Mesenchymal stem cell (in vitro differentiated cells and primary cell): ENCODE measurements at regions not wholly inside any gene's neighbourhood (a gene's known extent, or its start where the extent isn't known, plus 50 kb on each side); places are given as distances from the start of the nearest gene placed in this dataset.

Experiments used
- DNase-seq: peaks from one replicate; pipeline ENCODE4 v3.0.0-alpha.2; 2013
- H2AFZ ChIP-seq: one replicate; pipeline ENCODE4 v1.6.1; 2013; ENCODE audit warnings: low read depth, mild to moderate bottlenecking, control low read depth, inconsistent platforms, low read length, moderate library complexity
- H2AK5ac ChIP-seq: 2 replicates; pipeline ENCODE4 v1.6.1; 2013; ENCODE audit warnings: low read length, moderate library complexity, mild to moderate bottlenecking, inconsistent platforms; ENCODE audit not compliant: severe bottlenecking
- H2BK120ac ChIP-seq: one replicate; pipeline ENCODE4 v1.6.1; 2013; ENCODE audit warnings: low read depth, mild to moderate bottlenecking, inconsistent platforms, low read length, moderate library complexity
- H2BK12ac ChIP-seq, 2 experiments: one replicate each; pipeline ENCODE4 v1.6.1; 2013; ENCODE audit warnings: inconsistent platforms in 2 of 2, low read length in 2 of 2, mild to moderate bottlenecking in 2 of 2, moderate library complexity in 2 of 2, control low read depth in 1 of 2
- H2BK15ac ChIP-seq: one replicate; pipeline ENCODE4 v1.6.1; 2013; ENCODE audit warnings: mild to moderate bottlenecking, low read depth, inconsistent platforms; ENCODE audit not compliant: poor library complexity, severe bottlenecking
- H2BK5ac ChIP-seq: 2 replicates; pipeline ENCODE4 v1.6.1; 2013; ENCODE audit warnings: low read depth, mild to moderate bottlenecking, low read length, control low read depth, inconsistent platforms; ENCODE audit not compliant: poor library complexity, severe bottlenecking
- H3K14ac ChIP-seq, 2 experiments: one replicate each; pipeline ENCODE4 v1.6.1; 2013; ENCODE audit warnings: inconsistent platforms in 2 of 2, low read length in 2 of 2, control low read depth in 1 of 2, mild to moderate bottlenecking in 1 of 2, moderate library complexity in 1 of 2
- H3K18ac ChIP-seq, 2 experiments: one replicate each; pipeline ENCODE4 v1.6.1; 2013; ENCODE audit warnings: inconsistent platforms in 2 of 2, low read length in 2 of 2, control low read depth in 1 of 2, low read depth in 1 of 2, mild to moderate bottlenecking in 1 of 2
- H3K23ac ChIP-seq, 2 experiments: one replicate each; pipeline ENCODE4 v1.6.1; 2013; ENCODE audit warnings: inconsistent platforms in 2 of 2, low read length in 2 of 2, mild to moderate bottlenecking in 2 of 2, moderate library complexity in 2 of 2, control low read depth in 1 of 2
- H3K27ac ChIP-seq: 2 replicates; pipeline ENCODE4 v1.5.1; 2013; ENCODE audit warnings: mild to moderate bottlenecking, moderate library complexity, low read length, control low read depth, inconsistent platforms; ENCODE audit not compliant: poor library complexity, severe bottlenecking
- H3K27me3 ChIP-seq, 2 experiments: 2 replicates each; pipeline versions ENCODE4 v1.6.1 to v1.7.0; 2013; ENCODE audit warnings: low read length in 2 of 2, mild to moderate bottlenecking in 2 of 2, moderate library complexity in 2 of 2, control low read depth in 1 of 2, inconsistent platforms in 1 of 2; ENCODE audit not compliant: control insufficient read depth in 1 of 2, insufficient read depth in 1 of 2
- H3K36me3 ChIP-seq, 2 experiments: 2 replicates each; pipeline versions ENCODE4 v1.6.1 to v1.7.0; 2013; ENCODE audit warnings: low read length in 2 of 2, control low read depth in 1 of 2, inconsistent platforms in 1 of 2, low read depth in 1 of 2, mild to moderate bottlenecking in 1 of 2; ENCODE audit not compliant: insufficient read depth in 2 of 2, control insufficient read depth in 1 of 2
- H3K4ac ChIP-seq, 2 experiments: one replicate each; pipeline ENCODE4 v1.6.1; 2013; ENCODE audit warnings: inconsistent platforms in 2 of 2, low read length in 2 of 2, mild to moderate bottlenecking in 2 of 2, moderate library complexity in 2 of 2, control low read depth in 1 of 2, low read depth in 1 of 2
- H3K4me1 ChIP-seq: 2 replicates; pipeline ENCODE4 v1.6.1; 2013; ENCODE audit warnings: low read depth, low read length, control low read depth; ENCODE audit not compliant: control insufficient read depth, insufficient read depth
- H3K4me2 ChIP-seq: 2 replicates; pipeline ENCODE4 v1.6.1; 2013; ENCODE audit warnings: low read length, mild to moderate bottlenecking, inconsistent platforms; ENCODE audit not compliant: poor library complexity, severe bottlenecking
- H3K4me3 ChIP-seq, 2 experiments: 2 replicates each; pipeline versions ENCODE4 v1.5.1 to v1.7.0; 2013; ENCODE audit warnings: low read length in 2 of 2, mild to moderate bottlenecking in 2 of 2, control low read depth in 1 of 2, low read depth in 1 of 2; ENCODE audit not compliant: insufficient read depth in 1 of 2
- H3K79me1 ChIP-seq: replicated peaks from 2 replicates; pipeline ENCODE4 v1.6.1; 2013; ENCODE audit warnings: mild to moderate bottlenecking, control low read depth, low read length, inconsistent platforms; ENCODE audit not compliant: poor library complexity, severe bottlenecking
- H3K9ac ChIP-seq: 2 replicates; pipeline ENCODE4 v1.7.0; 2013; ENCODE audit warnings: mild to moderate bottlenecking, low read length, moderate library complexity
- H3K9me3 ChIP-seq: 2 replicates; pipeline ENCODE4 v1.7.0; 2013; ENCODE audit warnings: mild to moderate bottlenecking, low read length; ENCODE audit not compliant: control insufficient read depth
- H4K8ac ChIP-seq: one replicate; pipeline ENCODE4 v1.6.1; 2013; ENCODE audit warnings: inconsistent platforms, mild to moderate bottlenecking, low read length, moderate library complexity
- H4K91ac ChIP-seq: one replicate; pipeline ENCODE4 v1.6.1; 2013; ENCODE audit warnings: mild to moderate bottlenecking, low read length, inconsistent platforms
- WGBS: methylation state at CpG from one replicate; pipeline ENCODE4 v1.1.7; 2013; ENCODE audit warnings: mixed read lengths; 5-methylcytosine and 5-hydroxymethylcytosine counted together

DNA sequence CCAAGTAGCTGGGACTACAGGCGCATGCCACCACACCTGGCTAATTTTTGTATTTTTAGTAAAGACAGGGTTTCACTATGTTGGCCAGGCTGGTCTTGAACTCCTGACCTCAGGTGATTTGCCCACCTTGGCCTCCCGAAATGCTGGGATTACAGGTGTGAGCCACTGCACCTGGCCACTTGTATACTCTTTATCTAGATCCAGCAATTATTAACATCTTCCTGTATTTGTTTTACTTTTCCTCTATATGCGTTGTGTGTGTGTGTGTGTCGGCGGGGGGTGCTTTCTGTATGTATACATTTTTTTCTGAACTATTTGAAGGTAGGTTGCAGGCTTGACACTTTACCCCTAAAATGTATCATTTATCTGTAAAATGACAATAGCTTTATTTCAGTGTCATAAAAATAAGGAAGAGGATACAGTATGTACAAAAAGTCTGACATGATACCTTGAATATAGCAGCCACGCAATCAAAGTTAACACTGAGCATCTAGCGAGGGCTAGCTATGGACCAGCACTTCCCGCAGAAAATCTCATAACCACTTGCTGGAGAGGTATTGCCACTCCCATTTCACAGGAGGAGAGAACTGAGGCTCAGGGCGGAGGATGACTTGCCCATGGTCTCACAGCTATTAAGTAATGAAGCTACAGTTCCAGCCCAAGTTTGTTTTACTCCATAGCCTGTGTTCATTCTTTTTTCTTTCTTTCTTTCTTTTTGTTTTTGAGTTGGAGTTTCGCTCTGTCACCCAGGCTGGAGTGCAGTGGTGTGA, 251.3 kb downstream of the MYCN start:
- 82% methylated on average over 7 of the region's 10 CpGs for WGBS
- no peak overlapping the region for H4K8ac ChIP-seq
- H3K9me3 ChIP-seq: peaks cover 5% of the 10 kb centered on the region
- no peak overlapping the region for H2BK12ac ChIP-seq
- DNase-seq: no peak
- H3K9ac ChIP-seq: no peak overlapping the region
- no peak overlapping the region for H2AK5ac ChIP-seq
- no peak overlapping the region for H3K4ac ChIP-seq
- H3K36me3 ChIP-seq: no peaks in the 10 kb centered on the region
- no peak overlapping the region for H3K23ac ChIP-seq
- no peak overlapping the region for H3K4me2 ChIP-seq
- H3K18ac ChIP-seq: no peak overlapping the region
- H2BK120ac ChIP-seq: no peak overlapping the region
- no peak overlapping the region for H2BK5ac ChIP-seq
- no peaks in the 10 kb centered on the region for H3K79me1 ChIP-seq
- no peak overlapping the region for H2AFZ ChIP-seq
- no peaks in the 10 kb centered on the region for H3K4me1 ChIP-seq
- no peak overlapping the region for H3K14ac ChIP-seq
- no peak overlapping the region for H4K91ac ChIP-seq
- H3K27ac ChIP-seq: no peak overlapping the region
- no peak overlapping the region for H2BK15ac ChIP-seq
- no peaks in the 10 kb centered on the region for H3K27me3 ChIP-seq
- no peak overlapping the region for H3K4me3 ChIP-seq

DNA sequence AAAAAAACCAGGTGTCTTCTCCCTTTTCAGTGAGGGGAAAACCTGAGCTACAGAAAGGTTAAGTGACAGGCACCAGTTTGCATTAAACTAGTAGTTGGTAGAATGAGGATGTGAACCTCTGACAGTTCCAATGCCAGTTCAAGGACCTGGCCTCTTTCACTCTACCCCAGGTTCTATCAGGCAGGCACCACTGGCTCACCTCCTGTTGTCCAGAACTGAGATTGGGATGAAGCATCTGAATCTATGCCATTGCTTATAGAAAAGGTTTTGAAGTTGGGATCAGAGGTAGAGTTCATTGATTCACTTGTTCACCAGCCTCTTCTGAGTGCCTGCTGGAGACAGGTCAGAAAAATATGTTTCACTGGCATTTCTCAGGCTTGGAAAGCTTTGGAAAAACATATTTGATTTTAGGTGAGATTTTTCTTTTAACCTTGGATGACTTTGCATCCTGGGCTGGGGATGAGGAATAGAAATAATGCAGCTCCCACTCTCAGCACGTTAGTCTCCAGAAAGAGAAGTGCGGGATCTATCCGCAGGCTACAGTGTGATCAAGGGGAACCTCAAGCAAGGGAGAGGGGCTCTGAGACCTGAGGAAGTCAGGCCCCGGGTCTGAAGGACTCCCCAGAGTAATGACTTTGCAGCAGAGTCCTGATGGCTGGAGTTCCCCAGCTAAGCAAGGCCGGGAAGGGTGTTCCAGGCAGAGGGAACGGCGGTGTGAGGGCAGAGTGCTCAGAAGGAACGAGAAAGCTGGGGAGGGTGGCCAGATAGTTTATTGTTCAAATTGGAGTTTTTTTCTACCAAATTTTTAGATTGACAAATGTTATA, 250.3 kb downstream of the MYCN start:
- H2AK5ac ChIP-seq: no peak overlapping the region
- no peak overlapping the region for H4K8ac ChIP-seq
- H3K23ac ChIP-seq: no peak overlapping the region
- H3K4me1 ChIP-seq: no peaks in the 10 kb centered on the region
- H3K27me3 ChIP-seq: no peaks in the 10 kb centered on the region
- no peak overlapping the region for H3K18ac ChIP-seq
- H4K91ac ChIP-seq: no peak overlapping the region
- no peak overlapping the region for H3K27ac ChIP-seq
- no peak overlapping the region for H2BK120ac ChIP-seq
- H3K4me3 ChIP-seq: no peak overlapping the region
- H2BK5ac ChIP-seq: no peak overlapping the region
- WGBS: 86% methylated on average over 7 of the region's 8 CpGs
- no peak overlapping the region for H2BK12ac ChIP-seq
- no peak overlapping the region for H3K4ac ChIP-seq
- H2BK15ac ChIP-seq: no peak overlapping the region
- H3K79me1 ChIP-seq: no peaks in the 10 kb centered on the region
- no peak overlapping the region for H3K14ac ChIP-seq
- no peak overlapping the region for H2AFZ ChIP-seq
- H3K9ac ChIP-seq: no peak overlapping the region
- H3K9me3 ChIP-seq: peaks cover 4% of the 10 kb centered on the region
- DNase-seq: no peak
- H3K36me3 ChIP-seq: no peaks in the 10 kb centered on the region
- no peak overlapping the region for H3K4me2 ChIP-seq

DNA sequence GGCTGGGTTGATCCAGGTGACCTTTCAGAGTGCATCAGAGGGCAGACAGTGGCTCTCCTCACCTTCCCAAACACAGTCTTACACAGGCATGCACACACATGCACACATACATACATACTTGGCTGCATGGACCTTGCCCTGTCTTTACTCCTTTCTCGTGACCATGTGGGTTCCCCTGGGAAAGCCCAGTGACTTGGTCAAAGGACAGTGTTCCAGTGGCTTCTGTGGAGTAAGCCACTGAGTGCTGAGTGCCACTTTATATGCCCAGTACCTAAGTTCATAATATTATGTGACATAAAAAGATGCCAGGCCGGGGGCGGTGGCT, 249.4 kb downstream of the MYCN start:
- Histone ChIP-seq H3K4me3 (no peak overlapping the region), H2AFZ (no peak overlapping the region), H3K23ac (no peak overlapping the region), H4K8ac (no peak overlapping the region), H2BK15ac (no peak overlapping the region), H3K4ac (no peak overlapping the region), H3K79me1 (no peaks in the 10 kb centered on the region), H2AK5ac (no peak overlapping the region), H3K4me2 (no peak overlapping the region), H3K14ac (no peak overlapping the region), H3K18ac (no peak overlapping the region), H3K27me3 (no peaks in the 10 kb centered on the region), H2BK5ac (no peak overlapping the region), H3K9ac (no peak overlapping the region), H3K9me3 (no peaks in the 10 kb centered on the region), H2BK120ac (no peak overlapping the region), H2BK12ac (no peak overlapping the region), H3K27ac (no peak overlapping the region), H4K91ac (no peak overlapping the region), H3K36me3 (no peaks in the 10 kb centered on the region), H3K4me1 (no peaks in the 10 kb centered on the region)
- WGBS: 67% methylated on average over 1 of the region's 3 CpGs
- no peak for DNase-seq

DNA sequence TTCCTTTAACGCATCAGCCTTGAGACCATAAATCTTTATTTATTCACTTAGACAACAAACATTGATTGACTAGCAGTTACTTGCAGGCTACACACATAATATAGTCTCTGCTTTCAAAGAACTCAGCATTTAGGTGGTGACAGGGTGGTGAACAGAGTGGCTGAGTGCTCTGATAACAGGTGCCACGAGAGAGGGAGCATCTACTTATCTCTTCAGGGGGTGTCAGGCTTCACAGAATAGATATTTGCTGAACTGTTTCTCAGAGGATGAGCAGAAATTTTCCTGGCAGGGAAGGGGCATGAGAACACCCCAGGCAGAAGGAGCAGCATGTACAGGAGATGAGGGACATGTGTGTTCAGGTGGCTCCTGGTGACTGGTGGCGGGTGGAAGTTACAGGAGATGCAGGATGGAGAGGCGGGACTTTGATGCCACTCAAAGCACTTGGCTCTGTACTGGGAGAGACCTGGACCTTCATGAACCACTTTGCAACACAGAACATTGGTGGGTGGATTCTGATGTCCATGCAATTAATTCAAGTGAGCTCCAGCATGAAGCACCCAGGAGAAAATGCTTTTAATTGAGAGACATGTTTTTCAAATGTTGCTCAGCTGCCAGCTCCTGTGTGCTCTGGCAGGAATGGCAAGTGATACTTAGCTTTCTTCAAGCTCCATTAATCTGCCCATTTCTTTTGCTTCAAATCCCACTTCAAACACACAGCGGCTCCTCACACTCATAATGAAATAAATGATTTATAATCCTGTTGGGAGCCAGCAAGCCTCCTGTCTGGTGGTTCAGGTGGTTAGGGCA, 248.9 kb downstream of the MYCN start:
- Histone ChIP-seq H3K27ac (no peak overlapping the region), H3K4me1 (no peaks in the 10 kb centered on the region), H3K36me3 (no peaks in the 10 kb centered on the region), H2BK15ac (no peak overlapping the region), H2BK120ac (no peak overlapping the region), H2AFZ (no peak overlapping the region), H3K18ac (no peak overlapping the region), H3K4me3 (no peak overlapping the region), H3K4me2 (no peak overlapping the region), H2BK5ac (no peak overlapping the region), H3K9me3 (no peaks in the 10 kb centered on the region), H4K8ac (no peak overlapping the region), H3K9ac (no peak overlapping the region), H3K14ac (no peak overlapping the region), H3K27me3 (no peaks in the 10 kb centered on the region), H2AK5ac (no peak overlapping the region), H3K23ac (no peak overlapping the region), H4K91ac (no peak overlapping the region), H3K79me1 (no peaks in the 10 kb centered on the region), H3K4ac (no peak overlapping the region), H2BK12ac (no peak overlapping the region)
- WGBS: 77% methylated on average over 5 of the region's 5 CpGs
- DNase-seq: no peak
